ENCODE measurements at regions not wholly inside any gene's neighbourhood (a gene's known extent, or its start where the extent isn't known, plus 50 kb on each side); places are given as distances from the start of the nearest gene placed in this dataset.

DNA sequence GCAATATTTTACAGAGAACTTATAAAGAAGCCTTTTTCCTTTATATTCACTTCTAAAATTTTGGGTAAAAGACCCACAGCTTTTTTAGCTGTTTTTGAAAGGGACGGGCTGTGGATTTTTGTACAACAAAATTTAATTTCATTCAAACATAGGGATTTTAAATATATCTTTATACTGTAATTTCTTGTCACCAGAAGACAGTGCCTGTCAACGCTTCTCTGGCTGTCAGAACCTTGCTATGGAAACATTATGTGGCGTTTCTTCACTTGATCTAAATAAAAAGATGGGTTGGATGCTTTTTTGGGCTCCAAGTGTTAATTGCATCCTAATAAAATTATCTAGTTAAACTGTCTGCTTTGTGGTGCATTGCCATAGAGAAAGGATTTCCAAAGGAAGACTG lies 635.6 kb upstream of the ALCAM start:
- no peak for DNase-seq

DNA sequence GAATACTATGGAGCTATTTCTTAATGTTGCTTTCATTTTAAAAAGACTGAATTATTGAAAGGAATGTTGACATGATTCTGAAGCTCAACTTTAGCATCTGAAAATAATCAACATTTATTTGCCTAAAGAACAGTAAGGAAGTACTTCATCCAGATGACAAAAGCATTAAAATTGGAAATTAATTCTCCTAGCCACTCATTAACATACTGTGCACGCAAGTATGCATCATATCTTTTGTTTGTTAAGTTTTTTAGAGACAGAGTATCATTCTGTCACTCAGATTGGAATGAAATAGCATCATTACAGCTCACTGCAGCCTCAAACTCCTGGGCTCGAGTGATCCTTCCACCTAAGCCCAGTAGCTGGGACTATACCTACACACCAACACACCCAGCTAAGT lies 632.1 kb upstream of the ALCAM start:
- DNase-seq, result no peak

DNA sequence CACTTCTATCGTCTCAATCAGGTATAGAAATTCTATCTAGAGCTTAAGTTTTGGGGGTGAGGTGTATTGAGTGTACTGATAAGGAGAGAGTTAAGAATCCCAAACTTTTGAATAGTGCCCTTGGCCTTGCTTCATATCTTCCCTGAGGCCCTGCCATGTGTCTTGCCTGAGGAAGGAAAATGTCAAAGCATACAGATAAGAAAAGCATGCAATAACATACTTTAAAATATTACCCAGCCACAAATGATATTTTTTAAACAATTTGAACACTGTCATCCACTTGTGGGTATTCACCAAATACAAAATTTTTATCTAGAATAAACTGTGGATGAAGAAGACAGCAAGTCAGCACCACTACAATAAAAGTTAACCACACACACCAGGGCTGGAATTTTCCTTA lies 631.0 kb upstream of the ALCAM start:
- DNase-seq, result no peak

DNA sequence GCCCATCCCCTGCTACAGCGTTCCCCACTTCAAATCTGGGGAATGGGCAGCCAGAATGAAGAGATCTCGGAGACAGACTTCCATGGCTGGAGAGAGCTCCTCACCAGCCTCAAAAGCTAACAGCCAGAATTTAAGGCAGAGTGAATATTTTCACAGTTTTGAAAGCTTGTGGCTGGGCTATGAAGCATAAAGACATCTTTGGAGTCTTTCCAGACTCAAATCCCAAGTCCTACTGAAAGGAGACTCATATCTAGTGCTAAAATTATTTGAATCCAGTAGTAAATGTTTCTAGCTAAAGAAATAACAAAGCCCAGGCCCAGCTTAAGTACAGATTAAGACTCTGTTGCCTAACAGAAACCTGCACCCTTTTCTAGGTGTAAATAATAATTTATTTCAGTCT lies 628.4 kb upstream of the ALCAM start:
- no peak for DNase-seq

DNA sequence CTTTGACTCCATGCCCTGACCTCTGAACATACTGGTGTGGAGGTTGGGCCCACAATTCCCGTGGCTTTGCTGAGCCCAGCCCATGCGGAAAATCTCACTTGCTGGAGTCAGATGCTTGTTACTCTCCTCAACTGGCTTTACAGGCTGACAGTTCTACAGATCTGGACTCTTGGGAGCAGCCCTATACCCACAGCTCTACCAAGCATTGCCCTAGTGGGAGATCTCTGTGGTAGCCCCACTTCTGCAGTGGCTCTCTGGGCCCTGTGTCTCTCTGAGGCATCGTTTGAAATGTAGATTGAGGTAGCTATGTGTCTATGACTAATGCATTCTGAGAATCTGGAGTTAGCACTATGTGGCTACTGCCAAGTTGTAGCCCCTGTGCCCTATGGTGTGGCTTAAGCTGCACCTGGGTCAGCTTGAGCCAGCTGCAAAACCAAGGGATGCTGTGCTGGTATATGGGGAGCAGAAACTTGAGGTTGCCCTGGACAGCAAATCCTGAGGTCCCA lies 625.8 kb upstream of the ALCAM start:
- DNase-seq, result no peak

DNA sequence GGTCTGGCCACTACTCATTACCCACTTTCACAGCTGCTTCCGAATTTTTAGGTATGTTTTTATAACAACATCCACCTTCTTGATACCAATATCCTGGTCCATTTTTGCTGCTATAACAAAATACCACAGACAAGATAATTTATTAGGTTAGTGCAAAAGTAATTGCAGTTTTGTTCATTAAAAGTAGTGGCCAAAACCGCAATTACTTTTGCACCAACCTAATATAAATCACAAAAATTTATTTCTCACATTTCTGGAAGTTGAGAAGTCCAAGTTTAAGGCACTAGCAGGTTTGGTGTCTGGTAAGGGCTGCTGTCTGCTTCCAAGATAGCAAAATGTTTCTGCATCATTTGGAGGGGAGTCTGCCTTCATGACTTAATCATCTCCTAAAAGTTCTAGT lies 624.7 kb upstream of the ALCAM start:
- no peak for DNase-seq

DNA sequence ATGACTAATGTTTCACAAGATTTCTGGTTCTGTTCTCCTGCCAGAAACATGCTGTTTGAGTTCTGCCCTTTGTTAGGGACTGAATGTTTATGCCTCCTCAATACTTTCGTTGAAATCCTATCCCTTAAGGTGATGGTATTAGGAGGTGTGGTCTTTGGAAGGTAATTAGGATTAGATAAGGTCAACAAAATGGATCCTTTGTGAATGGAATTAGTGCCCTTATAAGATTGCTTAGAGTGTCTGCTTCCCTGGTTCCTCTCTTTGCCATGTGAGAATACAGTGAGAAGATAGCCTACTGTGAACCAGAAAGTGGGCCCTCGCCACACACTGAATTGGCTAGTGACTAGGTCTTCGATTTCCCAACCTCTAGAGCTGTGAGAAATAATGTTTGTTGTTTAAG lies 621.4 kb upstream of the ALCAM start:
- no peak for DNase-seq

DNA sequence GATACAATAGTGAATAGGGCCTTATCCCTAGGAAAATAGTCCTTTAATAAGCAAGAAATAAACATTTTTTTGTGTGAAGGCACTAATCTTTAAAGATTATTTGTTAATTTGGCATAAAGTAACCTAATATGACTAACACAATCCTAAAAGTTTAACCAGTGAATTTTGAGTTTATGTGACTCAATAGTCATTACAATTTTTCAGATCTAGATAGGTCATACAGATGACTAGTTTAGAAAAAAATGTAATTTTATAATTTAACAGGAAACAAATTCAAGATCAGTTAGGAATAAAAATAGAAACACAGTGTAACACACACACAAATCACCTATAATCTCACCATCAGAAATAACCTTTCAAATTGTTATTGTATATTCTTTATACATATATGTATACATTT lies 620.7 kb upstream of the ALCAM start:
- DNase-seq, result no peak

DNA sequence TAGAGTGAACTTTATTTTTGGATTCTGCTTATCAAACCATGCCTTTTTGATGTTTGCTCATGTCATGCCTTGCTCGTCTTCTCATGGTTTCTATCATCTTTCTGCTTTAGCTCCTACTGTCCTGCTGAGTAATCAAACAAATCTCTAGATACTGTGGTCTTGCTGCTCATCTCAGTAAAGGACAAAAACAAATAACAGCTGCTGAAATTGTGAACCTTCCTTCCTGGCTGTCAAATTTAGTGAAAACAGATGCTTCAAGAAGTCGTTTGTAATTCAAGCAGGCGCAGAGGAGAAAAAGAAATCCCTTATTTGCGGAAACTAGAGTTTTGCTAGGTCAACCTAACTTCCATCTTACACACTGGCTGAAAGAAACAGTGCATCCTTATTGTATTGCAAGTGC lies 616.1 kb upstream of the ALCAM start:
- no peak for DNase-seq

DNA sequence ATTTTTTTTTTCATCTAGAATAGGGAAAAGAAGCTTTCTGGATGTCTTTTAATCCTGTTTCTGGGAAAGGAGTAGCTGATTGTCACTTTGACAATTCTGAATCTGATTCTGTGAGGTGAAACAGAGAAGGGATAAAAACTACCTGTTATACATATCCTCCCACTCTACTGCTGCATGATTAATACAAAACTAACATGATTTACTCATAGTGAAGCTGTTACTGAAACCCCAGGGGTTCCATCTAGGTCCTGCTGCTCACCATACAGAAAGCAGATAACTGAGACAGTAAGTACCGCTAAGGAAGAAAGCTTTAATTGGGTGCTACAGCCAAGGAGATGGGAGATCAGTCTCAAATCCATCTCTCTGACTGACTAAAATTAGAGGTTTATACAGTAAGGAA lies 610.9 kb upstream of the ALCAM start:
- no peak for DNase-seq

DNA sequence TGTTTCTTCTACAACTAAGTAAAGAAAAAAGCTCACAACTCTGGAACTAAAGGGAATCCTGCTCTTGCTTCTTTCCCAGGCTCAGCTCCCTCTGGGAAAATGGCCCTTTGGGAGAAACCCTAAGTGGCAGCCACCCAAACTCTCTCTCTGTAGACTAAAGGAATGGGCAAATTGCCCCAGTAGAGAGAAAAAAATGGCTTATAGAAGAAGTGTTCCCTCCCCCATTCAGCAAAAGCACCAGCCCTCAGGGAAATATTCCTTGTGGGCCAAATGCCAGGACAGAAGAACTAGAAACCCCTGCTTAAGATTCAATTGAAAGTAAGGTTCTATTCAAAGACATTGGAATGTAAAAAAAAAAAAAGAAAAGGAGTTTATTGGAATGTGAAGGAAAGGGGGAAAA lies 603.7 kb upstream of the ALCAM start:
- DNase-seq, result no peak

DNA sequence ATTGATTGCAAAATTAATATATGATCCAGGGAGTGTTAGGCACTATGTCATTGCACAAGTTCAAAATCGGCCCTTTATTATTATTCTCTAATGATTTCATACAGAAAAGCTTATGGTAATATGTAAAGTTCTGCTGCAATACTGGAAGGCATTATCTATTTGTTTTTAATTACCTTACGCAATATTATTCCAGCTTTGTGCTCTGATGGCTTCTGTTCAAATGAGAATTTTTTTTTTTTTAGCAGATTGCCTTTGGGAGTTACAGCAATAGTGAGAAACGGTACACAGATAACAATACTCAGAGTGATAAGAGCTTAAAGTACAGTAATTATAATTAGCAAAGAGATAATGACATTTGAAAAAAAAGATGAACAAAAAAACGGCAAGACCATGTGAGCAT lies 602.2 kb upstream of the ALCAM start:
- no peak for DNase-seq

DNA sequence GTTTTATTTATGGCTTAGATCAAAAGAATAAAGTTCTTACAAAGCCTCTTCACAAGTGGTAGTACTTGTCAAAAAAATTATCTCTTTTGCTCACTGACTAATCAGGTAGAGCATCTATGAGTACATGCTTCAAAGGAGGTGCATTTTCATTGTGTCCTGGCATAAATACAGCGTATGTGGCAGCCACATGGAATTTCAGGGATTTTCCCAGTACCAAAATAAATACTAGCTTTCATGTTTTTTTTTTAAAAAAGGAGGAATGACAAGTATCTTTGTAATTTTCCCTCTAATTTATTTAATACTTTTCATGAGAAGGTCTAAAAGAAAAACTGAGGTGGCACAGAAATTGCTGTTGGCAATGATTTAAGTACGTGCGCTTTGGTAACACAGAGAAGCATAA lies 597.8 kb upstream of the ALCAM start:
- DNase-seq, result no peak

DNA sequence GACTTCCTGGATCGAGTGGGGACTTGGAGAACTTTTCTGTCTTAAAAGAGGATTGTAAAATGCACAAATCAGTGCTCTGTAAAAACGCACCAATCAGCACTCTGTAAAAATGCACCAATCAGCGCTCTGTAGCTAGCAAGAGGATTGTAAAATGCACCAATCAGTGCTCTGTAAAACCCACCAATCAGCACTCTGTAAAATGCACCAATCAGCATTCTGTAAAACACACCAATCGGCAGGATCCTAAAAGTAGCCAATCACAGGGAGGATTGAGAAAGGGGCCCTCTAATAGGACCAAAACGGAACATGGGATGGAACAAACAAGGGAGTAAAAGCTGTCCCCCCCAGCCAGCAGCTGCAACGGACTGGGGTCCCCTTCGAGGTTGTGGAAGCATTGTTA lies 587.4 kb upstream of the ALCAM start:
- DNase-seq, result no peak

DNA sequence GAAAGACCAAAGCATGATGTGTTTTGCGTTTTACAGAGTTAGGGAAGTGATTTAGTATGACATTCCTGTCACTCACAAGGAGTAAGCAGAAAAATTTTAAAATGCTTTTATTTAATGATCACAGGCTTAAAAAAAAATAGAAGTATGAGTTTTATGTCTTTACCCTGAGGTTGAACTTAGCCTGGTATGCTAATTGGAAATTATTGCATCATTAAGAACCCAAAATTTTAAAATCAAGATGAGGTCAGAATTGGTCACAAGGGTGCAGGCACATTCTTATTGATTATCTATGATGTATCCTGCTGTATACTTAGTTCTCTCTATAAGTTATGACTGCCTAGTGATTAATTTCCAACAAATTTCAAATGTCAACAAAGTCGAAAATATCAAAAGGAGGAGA lies 585.6 kb upstream of the ALCAM start:
- no peak for DNase-seq

DNA sequence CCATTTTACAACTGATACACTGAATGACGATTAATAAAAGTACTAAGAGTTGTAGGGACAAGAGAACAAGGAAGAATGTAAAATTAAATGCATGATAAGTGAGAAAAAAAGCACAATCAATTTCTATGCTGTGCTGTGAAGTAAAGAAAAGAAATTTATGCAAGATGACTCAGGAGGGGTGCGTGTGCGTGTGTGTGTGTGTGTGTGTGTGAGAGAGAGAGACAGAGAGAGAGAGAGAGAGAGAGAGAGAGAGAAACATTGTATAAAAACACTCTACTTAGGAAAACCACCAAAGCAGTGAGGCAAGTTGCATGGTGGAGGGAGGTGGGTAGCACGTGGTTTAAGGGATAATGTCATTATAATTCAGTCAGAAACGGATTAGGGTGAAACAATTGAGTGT lies 580.8 kb upstream of the ALCAM start:
- no peak for DNase-seq

DNA sequence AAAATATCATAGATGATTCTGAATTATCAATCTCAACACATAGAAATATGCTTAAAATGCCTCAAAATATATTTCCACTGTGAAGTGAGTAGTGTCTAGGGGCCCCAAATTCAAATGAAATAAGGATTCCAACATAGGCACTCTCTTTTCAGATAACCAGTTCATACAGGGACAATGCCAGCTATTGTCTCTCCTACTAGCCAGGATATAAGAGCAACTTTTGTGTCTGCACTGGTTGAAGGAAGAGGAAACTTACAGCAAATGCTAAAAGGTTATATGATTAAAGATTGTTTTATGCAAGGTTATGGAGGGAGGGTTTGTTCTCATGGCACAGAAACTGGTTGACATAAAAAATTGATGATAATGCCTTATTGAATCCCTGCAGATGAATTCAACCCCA lies 579.4 kb upstream of the ALCAM start:
- no peak for DNase-seq

DNA sequence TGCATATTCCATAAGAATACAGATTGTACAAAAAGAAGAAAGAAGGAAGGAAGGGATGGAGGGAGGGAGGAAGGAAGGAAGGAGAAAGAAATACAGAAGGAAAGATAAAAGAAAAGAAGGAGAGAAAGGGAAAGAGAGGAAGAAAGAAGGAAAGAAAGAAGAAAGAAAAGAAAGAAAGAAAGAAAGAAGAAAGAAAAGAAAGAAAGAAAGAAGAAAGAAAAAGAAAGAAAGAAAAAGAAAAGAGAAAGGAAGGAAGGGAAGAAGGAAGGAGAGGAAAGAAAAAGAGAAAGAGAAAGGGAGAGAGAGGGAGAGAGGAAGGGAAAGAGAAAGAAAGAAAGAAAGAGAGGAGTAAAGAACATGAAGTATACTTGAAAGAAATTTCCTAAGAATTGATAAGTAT lies 577.9 kb upstream of the ALCAM start:
- DNase-seq, result no peak

DNA sequence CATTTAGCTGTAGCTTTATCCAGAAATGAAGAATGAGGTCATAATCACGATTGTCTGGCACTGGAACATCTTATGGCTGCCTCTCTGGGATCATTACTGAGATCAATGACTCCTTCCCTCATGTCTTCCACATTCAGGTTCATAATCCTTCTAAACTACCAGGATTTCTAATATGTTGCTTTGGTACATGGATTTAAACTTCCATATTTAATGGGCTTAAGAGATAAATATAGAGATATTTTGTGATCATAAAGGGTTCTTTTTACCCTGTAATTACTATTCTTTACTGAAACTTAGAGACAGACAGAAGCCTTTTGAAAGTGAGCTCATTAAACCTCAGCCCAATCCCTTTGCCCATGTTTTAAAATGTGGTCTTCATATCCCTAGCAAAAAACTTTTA lies 575.4 kb upstream of the ALCAM start:
- DNase-seq, result no peak

DNA sequence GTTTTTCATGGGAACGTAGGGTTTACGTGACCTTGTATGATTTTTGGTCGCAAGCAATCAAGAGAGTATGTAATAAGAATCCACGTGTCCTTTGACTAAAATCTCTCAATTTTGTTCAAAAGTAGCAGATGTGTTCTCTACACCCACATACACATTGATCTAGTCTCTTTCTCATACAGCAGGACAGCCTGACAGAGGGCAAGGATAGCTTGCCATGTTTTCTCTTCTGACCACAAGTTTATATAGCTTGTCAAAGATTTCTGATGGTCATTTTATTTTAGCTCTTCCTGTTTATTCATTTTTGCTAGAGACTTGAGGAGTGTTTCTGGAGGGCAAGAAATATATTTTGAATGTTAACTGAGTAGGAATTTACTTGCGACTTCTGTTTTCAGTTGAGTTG lies 570.2 kb upstream of the ALCAM start:
- DNase-seq, result no peak

DNA sequence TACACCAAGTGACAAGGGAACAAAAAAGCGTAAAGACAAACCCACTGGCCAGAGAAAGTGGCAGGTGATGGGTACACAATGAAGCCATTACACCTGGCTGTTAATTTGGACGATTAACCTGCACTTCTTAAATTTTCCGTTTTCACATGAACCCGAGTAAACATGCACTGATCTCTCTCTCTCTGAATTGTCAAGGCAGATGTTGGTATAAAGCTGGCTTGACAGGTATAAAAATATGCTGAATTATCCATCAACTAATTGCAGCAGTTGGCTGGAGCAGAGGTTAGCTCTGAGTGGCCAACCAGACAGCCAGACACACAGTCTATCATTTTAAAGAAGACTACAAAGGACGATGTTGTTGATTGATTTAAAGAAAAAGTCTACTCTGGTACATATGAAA lies 561.7 kb upstream of the ALCAM start:
- no peak for DNase-seq

DNA sequence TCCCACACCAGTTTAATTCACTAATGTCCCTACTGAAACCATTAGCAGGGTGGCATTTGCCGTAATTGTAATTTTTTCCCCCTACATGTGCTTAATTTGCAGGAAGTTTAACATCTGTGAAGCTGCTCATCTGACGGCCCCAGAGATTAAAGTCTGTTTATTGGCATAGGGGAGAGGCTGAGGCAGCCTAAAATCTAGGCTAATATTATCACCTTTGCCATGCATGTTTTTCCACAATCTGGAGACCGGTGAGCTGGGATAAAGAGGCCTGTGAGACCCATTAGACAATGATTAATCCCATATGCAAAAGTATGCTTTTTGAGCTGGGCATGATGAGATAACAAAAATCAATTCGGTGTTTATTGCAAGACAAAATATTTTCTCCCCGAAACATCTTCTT lies 561.2 kb upstream of the ALCAM start:
- no peak for DNase-seq

DNA sequence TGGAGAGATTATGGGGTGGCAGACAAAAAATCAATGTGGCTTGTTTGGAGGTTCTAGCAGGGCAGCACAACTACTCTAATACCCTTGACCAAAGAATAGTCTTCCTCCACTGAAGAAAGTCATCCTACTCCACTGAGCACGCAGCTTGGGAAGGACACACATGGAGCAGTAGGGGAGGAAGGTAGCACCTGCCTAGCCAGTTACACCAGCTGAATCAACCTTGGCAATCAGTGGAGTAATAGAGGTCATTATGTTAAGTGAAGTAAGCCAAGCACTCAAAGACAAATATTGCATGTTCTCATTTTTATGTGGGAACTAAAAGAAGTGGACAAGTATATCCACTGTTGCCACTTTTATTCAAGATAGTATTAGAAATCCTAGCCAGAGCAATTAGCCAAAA lies 555.8 kb upstream of the ALCAM start:
- peak; percentile 4 for DNase-seq

DNA sequence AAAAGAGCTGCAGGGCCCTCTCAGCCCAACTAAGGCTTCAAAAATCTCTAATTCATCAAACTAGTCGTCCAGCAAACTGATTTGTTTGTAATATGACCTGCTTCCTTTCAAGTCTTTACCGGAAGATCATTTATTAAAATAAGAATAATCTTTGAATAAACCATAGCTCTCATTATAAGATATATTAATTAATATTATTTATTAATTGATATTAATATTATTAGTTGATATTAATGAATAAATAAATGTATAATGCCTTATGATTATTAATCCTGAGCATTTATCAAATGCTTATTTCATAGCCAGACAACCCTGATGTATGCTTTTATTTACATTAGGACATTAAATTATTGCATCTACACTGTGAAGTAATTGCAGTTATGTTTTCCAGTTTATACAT lies 550.7 kb upstream of the ALCAM start:
- no peak for DNase-seq

DNA sequence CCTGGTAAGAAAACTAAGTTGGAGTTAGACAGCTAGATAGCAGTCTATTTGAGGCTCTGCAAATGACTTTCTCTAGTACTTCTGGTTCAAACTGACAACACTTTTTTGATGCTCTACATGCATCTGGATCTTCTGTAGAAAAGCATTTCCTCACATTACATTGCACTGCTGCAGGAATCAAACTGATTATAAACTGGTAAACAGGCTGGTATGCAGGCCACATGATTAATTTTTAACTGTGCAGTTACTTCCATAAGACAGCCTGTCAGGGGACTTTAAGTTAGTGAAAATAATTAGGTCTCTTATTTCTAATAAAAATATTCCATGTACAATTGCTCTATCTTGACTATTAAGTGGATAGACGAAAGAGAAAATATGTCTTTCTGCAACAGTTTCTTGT lies 550.0 kb upstream of the ALCAM start:
- DNase-seq, result no peak

DNA sequence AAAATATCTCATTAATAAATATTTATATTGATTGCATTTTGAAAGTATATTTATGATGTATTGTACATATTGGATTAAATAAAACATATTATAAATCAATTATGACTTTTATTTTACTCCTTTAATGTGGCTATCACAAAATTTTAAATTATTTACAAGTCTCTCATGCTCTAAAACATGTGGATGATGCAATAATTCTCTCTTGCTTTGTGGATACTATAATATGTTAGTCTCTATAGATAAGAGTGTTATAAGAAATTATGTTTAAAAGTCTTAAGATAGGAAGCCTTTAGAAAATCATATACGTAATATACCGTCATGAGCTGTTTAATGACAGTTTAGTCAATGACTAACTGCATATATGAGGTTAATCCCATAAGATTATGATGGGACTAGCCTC lies 547.4 kb upstream of the ALCAM start:
- DNase-seq, result no peak
